Mesothelial cell of epicardium (in vitro differentiated cells): ENCODE measurements at regions not wholly inside any gene's neighbourhood (a gene's known extent, or its start where the extent isn't known, plus 50 kb on each side); places are given as distances from the start of the nearest gene placed in this dataset.

Experiments
- DNase-seq, 2 experiments: peaks; one replicate each; pipeline ENCODE4 v3.0.0; 2021; ENCODE audit warnings: low spot score in 2 of 2; ENCODE audit not compliant: unreplicated experiment in 2 of 2
- H3K27ac Mint-ChIP-seq: 2 replicates; pipeline ENCODE4 v1.8.0; 2021; ENCODE audit warnings: mixed read lengths
- H3K27me3 Mint-ChIP-seq: 2 replicates; pipeline ENCODE4 v1.8.0; 2021; ENCODE audit warnings: low read depth, mixed read lengths
- H3K36me3 Mint-ChIP-seq: 2 replicates; pipeline ENCODE4 v1.8.0; 2021; ENCODE audit warnings: mixed read lengths
- H3K4me1 Mint-ChIP-seq: 2 replicates; pipeline ENCODE4 v1.8.0; 2021; ENCODE audit warnings: mixed read lengths
- H3K4me3 Mint-ChIP-seq: 2 replicates; pipeline ENCODE4 v1.8.0; 2021; ENCODE audit warnings: mild to moderate bottlenecking, moderate library complexity, mixed read lengths
- H3K9me3 Mint-ChIP-seq: 2 replicates; pipeline ENCODE4 v1.8.0; 2021; ENCODE audit warnings: mixed read lengths
- TF ChIP-seq, protein P1 (sequence below): fragments of 200-600 bp; sonication (generic); IDR thresholded peaks from one replicate; pipeline ENCODE4 v1.5.0; 2021; ENCODE audit warnings: antibody characterized with exemption; ENCODE audit not compliant: unreplicated experiment

DNA sequence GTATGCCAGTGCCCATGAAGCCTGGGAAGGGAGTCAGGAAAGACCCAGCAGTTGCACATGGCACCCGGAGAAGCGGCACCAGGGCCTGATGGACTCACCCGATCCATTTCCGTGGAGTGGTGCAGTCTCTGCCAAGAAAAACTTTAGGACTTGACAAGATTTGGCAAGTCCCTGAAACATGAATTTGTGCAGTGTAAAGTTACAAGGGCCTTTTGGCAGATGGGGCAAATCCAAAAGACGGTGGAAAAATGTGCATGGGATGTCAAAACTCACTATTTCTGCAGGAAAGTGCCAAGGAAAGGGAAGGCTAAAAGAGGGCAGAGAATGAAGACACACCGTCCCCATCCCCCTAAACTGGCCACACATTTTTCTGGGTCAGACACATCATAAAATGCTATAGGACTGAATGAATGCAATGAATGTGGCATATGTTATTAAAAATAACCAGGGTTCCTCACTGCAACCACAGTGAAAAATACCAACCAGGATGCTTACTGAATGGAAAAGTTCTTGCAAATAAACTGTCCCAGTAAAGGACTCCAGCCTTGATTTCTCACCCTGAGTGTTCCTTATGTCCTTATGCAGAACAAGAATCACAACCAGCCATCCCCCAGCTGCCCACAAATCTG, 173.5 kb upstream of the SIX2 start:
- no peaks in the 10 kb centered on the region for H3K9me3 Mint-ChIP-seq
- peaks cover 56% of the 10 kb centered on the region for H3K27me3 Mint-ChIP-seq
- no peaks in the 10 kb centered on the region for H3K4me1 Mint-ChIP-seq
- DNase-seq = no peak
- H3K27ac Mint-ChIP-seq = no peak overlapping the region
- TF ChIP-seq, protein P1, sequence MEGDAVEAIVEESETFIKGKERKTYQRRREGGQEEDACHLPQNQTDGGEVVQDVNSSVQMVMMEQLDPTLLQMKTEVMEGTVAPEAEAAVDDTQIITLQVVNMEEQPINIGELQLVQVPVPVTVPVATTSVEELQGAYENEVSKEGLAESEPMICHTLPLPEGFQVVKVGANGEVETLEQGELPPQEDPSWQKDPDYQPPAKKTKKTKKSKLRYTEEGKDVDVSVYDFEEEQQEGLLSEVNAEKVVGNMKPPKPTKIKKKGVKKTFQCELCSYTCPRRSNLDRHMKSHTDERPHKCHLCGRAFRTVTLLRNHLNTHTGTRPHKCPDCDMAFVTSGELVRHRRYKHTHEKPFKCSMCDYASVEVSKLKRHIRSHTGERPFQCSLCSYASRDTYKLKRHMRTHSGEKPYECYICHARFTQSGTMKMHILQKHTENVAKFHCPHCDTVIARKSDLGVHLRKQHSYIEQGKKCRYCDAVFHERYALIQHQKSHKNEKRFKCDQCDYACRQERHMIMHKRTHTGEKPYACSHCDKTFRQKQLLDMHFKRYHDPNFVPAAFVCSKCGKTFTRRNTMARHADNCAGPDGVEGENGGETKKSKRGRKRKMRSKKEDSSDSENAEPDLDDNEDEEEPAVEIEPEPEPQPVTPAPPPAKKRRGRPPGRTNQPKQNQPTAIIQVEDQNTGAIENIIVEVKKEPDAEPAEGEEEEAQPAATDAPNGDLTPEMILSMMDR = no peak
- H3K36me3 Mint-ChIP-seq = no peaks in the 10 kb centered on the region
- H3K4me3 Mint-ChIP-seq = no peak overlapping the region

DNA sequence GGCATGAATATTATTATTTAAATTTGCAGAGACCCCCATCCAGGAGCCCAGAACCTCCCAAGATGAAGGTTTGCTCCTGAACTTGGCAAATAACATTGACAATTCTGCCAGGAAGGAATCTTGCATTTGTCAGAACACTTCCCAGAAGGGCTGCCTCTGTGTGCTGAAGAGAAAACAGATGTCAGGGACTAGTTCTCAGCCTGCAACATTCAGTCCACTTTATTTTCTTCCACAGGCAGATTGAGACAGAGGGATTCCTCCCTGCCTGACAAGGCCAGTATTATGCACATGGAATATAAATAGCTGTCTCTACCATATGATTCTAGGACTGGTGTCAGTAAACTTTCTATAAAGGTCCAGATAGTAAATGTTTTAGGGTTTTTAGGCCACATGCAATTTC, 171.5 kb upstream of the SIX2 start:
- Mint-ChIP-seq H3K4me3 (no peak overlapping the region), H3K27me3 (peaks cover 58% of the 10 kb centered on the region), H3K27ac (no peak overlapping the region), H3K36me3 (no peaks in the 10 kb centered on the region), H3K4me1 (no peaks in the 10 kb centered on the region), H3K9me3 (peaks cover 9% of the 10 kb centered on the region)
- TF ChIP-seq, protein P1 = no peak
- no peak for DNase-seq

DNA sequence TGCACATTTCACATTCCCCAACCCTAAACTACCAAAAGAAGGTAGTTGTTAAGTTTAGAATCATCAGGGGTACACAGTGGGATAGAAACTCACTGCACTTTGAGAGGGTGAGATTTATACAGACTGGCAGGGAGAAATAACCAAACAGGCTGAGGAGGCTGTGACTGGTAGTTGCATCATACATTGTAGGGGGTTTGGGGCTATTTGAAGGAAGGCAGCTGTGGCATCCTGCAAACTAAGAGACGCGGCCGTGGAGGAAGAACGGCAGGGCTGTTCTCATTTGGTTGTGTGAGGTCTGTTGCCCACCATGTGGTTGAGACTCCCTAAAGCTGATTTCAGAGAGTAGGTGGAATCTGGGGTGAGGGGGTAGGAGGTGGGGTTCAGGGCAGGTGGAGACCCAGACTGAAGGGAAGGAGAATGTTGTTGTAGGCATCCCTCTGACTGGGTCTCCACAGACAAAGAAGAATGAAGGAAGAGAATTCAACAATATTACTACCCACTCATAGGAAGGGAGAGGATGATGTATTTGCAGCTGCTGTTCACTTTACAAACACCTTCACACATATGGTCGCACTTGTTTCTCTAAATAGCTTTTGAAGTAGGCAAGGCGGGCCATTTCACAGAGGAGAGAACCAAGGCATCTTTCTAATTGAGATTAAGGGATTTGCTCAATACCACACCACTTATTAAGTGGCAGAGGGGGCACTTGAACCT, 170.9 kb upstream of the SIX2 start:
- DNase-seq = no peak
- Mint-ChIP-seq H3K27me3 (peaks cover 55% of the 10 kb centered on the region), H3K9me3 (peaks cover 9% of the 10 kb centered on the region), H3K27ac (no peak overlapping the region), H3K4me3 (no peak overlapping the region), H3K4me1 (no peaks in the 10 kb centered on the region), H3K36me3 (no peaks in the 10 kb centered on the region)
- TF ChIP-seq, protein P1 = no peak

DNA sequence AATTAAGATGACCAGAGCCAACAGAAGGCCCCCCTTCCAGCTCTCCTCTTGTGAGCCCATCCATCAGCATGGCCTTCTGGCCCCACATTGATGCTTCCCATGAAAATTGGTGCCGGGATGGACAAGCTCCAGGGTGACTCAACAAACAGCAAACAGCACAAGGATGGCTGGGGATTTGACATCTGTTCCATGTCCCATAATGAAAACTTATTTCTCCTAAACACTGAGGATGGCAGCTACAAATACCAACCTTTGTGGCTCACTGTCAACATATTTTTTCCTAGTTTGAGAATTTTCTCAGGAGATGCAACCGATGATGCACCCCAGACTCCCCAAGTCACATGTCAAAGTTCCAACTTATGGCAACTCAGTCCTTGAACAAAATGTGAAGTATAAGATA, 169.6 kb upstream of the SIX2 start:
- Mint-ChIP-seq H3K4me3 (no peak overlapping the region), H3K4me1 (no peaks in the 10 kb centered on the region), H3K27me3 (peaks cover 59% of the 10 kb centered on the region), H3K27ac (no peak overlapping the region), H3K9me3 (peaks cover 9% of the 10 kb centered on the region), H3K36me3 (no peaks in the 10 kb centered on the region)
- no peak for DNase-seq
- TF ChIP-seq, protein P1 = no peak

DNA sequence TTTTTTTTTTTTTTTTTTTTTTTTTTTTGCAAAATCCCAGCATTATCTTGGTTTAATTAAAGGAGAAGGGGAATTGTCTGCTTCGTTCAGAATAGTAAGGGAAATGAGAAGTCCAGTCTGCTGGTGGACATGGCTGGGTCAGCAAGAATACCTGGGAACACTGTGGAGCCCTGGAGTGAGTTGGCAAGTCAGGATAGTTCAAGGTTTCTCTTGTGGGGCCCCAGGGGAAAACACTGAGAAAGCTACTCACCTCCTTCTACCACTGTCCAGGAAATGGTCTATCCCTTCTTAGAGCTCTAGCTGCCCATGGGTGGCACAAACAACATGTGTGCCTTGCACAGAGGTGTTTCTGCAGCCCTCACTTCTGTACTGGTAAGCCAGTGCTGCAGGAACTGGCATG, 169.1 kb upstream of the SIX2 start:
- Mint-ChIP-seq H3K27me3 (peaks cover 64% of the 10 kb centered on the region), H3K36me3 (no peaks in the 10 kb centered on the region), H3K4me3 (no peak overlapping the region), H3K9me3 (peaks cover 9% of the 10 kb centered on the region), H3K4me1 (no peaks in the 10 kb centered on the region), H3K27ac (no peak overlapping the region)
- TF ChIP-seq, protein P1 = no peak
- no peak for DNase-seq
